ENCODE measurements at regions not wholly inside any gene's neighbourhood (a gene's known extent, or its start where the extent isn't known, plus 50 kb on each side); places are given as distances from the start of the nearest gene placed in this dataset.

DNA sequence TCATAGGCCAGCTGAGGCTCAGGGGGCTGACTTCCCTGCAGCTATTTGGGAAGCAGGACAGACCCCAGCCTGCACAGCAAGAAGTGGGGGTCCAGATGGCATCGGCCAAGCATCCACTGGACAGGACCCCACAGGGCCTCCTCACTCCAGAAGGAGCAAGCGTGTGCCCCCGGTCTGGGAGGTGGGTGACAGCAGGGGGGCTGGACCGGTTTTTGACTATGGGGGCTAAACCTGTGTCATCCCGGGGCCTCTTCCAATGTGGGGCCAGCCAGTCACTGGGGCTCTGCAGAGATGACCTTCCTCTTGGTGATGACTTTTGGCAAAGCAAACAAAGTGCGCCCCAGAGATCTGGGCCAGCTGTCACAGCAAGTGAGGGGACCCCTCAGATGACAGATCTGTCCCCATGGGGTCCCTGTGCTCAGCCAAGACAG lies 163.9 kb downstream of the OLFM1 start:
- Histone ChIP-seq H3K27me3 (ENCODE audit: insufficient read depth, low read length, poor library complexity, severe bottlenecking) (no peaks in the 10 kb centered on the region), H3F3A (ENCODE audit: low read depth) (no peaks in the 10 kb centered on the region), H3K9me2 (replicated peaks; ENCODE audit: low read depth, low read length) (no peaks in the 10 kb centered on the region), H3K4me2 (ENCODE audit: low read depth, low read length, poor library complexity, severe bottlenecking) (no peak overlapping the region), H3K4me3 (ENCODE audit: low read length, poor library complexity, severe bottlenecking) (no peak overlapping the region), H3K79me2 (ENCODE audit: insufficient read depth, low read length) (no peaks in the 10 kb centered on the region), H2AFZ (ENCODE audit: low read length) (no peak overlapping the region), H3K9me3 (ENCODE audit: insufficient read depth, low read depth, low read length) (no peaks in the 10 kb centered on the region), H3K36me3 (ENCODE audit: insufficient read depth, low read length) (no peaks in the 10 kb centered on the region), H4K20me1 (ENCODE audit: insufficient read depth, low read length, poor library complexity, severe bottlenecking) (no peaks in the 10 kb centered on the region), H3K4me1 (ENCODE audit: insufficient read depth, low read length, poor library complexity, severe bottlenecking) (peaks cover 6% of the 10 kb centered on the region), H3K9ac (ENCODE audit: low read depth, low read length, poor library complexity, severe bottlenecking) (no peak overlapping the region)
- TF ChIP-seq, protein P1, sequence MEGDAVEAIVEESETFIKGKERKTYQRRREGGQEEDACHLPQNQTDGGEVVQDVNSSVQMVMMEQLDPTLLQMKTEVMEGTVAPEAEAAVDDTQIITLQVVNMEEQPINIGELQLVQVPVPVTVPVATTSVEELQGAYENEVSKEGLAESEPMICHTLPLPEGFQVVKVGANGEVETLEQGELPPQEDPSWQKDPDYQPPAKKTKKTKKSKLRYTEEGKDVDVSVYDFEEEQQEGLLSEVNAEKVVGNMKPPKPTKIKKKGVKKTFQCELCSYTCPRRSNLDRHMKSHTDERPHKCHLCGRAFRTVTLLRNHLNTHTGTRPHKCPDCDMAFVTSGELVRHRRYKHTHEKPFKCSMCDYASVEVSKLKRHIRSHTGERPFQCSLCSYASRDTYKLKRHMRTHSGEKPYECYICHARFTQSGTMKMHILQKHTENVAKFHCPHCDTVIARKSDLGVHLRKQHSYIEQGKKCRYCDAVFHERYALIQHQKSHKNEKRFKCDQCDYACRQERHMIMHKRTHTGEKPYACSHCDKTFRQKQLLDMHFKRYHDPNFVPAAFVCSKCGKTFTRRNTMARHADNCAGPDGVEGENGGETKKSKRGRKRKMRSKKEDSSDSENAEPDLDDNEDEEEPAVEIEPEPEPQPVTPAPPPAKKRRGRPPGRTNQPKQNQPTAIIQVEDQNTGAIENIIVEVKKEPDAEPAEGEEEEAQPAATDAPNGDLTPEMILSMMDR (conservative IDR thresholded peaks at IDR 0.05; ENCODE audit: low read length) = no peak
- TF ChIP-seq EZH2phosphoT487 (IDR thresholded peaks at IDR 0.05; ENCODE audit: borderline replicate concordance) = no peak

DNA sequence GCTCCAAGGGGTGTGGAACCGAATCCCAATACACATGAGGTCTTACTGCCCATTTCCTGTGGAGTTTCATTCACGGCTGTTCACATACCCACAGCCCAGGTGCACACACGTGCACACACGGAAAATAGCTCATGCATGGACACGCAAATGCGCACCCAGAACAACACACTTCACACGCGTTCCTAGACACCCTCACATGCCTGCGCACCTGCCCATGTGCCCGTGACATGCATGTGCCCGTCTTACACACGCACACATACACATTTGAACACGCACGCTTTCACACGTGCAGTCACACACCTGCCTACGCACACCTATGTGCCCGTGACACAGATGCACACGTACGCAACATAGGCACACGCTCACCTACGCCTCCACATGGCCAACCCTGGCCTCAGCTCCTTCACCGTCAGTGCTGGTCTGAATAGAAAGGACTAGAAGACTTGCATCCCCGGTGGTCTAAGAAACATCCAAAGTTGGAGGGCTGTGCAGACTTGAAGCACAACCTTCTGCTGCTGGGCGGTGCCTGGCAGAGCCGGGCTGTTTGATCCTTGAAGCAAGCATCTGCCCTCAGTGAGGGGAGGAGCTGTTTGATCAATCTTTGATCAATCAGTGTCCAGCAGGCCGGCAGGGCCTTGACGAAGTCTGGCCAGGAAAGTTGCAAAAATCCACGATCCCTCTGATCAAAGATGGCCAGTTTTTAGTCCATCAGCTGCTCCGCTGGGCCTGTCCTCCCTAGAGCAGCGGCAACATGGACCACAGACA lies 164.7 kb downstream of the OLFM1 start:
- Histone ChIP-seq H3K27me3 (ENCODE audit: insufficient read depth, low read length, poor library complexity, severe bottlenecking) (no peaks in the 10 kb centered on the region), H2AFZ (ENCODE audit: low read length) (no peak overlapping the region), H4K20me1 (ENCODE audit: insufficient read depth, low read length, poor library complexity, severe bottlenecking) (no peaks in the 10 kb centered on the region), H3K79me2 (ENCODE audit: insufficient read depth, low read length) (no peaks in the 10 kb centered on the region), H3K9ac (ENCODE audit: low read depth, low read length, poor library complexity, severe bottlenecking) (no peak overlapping the region), H3K4me2 (ENCODE audit: low read depth, low read length, poor library complexity, severe bottlenecking) (no peak overlapping the region), H3K36me3 (ENCODE audit: insufficient read depth, low read length) (no peaks in the 10 kb centered on the region), H3F3A (ENCODE audit: low read depth) (no peaks in the 10 kb centered on the region), H3K9me2 (replicated peaks; ENCODE audit: low read depth, low read length) (no peaks in the 10 kb centered on the region), H3K9me3 (ENCODE audit: insufficient read depth, low read depth, low read length) (no peaks in the 10 kb centered on the region), H3K4me1 (ENCODE audit: insufficient read depth, low read length, poor library complexity, severe bottlenecking) (peaks cover 6% of the 10 kb centered on the region), H3K4me3 (ENCODE audit: low read length, poor library complexity, severe bottlenecking) (no peak overlapping the region)
- no peak for TF ChIP-seq EZH2phosphoT487 (IDR thresholded peaks at IDR 0.05; ENCODE audit: borderline replicate concordance)
- TF ChIP-seq, protein P1 (conservative IDR thresholded peaks at IDR 0.05; ENCODE audit: low read length) = 0 out of 2 replicates have a peak, but pooled peaks have one; percentile 13

DNA sequence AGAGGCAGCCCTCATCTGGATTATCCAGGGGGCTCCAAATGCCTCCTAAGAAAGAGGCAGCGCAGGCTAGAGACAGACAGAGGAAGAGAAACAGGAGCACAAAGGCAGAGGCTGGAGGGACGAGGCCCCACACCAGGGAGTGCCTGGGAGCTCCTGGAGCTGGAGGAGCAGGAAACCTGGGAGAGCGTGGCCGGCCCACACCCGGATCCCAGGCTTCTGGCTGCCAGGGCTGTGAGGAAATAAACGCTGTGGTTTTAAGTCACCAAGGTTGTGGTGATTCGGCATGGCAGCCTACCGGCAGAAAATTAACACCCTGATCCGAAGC lies 165.5 kb downstream of the OLFM1 start:
- Histone ChIP-seq H3K4me1 (ENCODE audit: insufficient read depth, low read length, poor library complexity, severe bottlenecking) (peaks cover 6% of the 10 kb centered on the region), H3K9ac (ENCODE audit: low read depth, low read length, poor library complexity, severe bottlenecking) (no peak overlapping the region), H3K4me2 (ENCODE audit: low read depth, low read length, poor library complexity, severe bottlenecking) (no peak overlapping the region), H3K36me3 (ENCODE audit: insufficient read depth, low read length) (no peaks in the 10 kb centered on the region), H3F3A (ENCODE audit: low read depth) (no peaks in the 10 kb centered on the region), H4K20me1 (ENCODE audit: insufficient read depth, low read length, poor library complexity, severe bottlenecking) (no peaks in the 10 kb centered on the region), H3K9me2 (replicated peaks; ENCODE audit: low read depth, low read length) (no peaks in the 10 kb centered on the region), H3K4me3 (ENCODE audit: low read length, poor library complexity, severe bottlenecking) (no peak overlapping the region), H3K27me3 (ENCODE audit: insufficient read depth, low read length, poor library complexity, severe bottlenecking) (no peaks in the 10 kb centered on the region), H3K9me3 (ENCODE audit: insufficient read depth, low read depth, low read length) (no peaks in the 10 kb centered on the region), H3K79me2 (ENCODE audit: insufficient read depth, low read length) (no peaks in the 10 kb centered on the region), H2AFZ (ENCODE audit: low read length) (no peak overlapping the region)
- TF ChIP-seq EZH2phosphoT487 (IDR thresholded peaks at IDR 0.05; ENCODE audit: borderline replicate concordance) = no peak
- TF ChIP-seq, protein P1 (conservative IDR thresholded peaks at IDR 0.05; ENCODE audit: low read length) = no peak

All from Loucy (cell line).